Mesendoderm (in vitro differentiated cells): ENCODE measurements at regions not wholly inside any gene's neighbourhood (a gene's known extent, or its start where the extent isn't known, plus 50 kb on each side); places are given as distances from the start of the nearest gene placed in this dataset.
A peak's percentile ranks its signal among the peaks of the same experiment; 100 is the strongest.

Experiments
- DNase-seq: peaks from one replicate; pipeline ENCODE4 v3.0.0; 2013
- H2AK5ac ChIP-seq: 2 replicates; pipeline ENCODE4 v1.6.1; 2013; ENCODE audit warnings: low read length, inconsistent platforms
- H2BK120ac ChIP-seq: 2 replicates; pipeline ENCODE4 v1.6.1; 2013; ENCODE audit warnings: low read depth, mild to moderate bottlenecking, low read length, moderate library complexity, mixed read lengths
- H2BK15ac ChIP-seq: replicated peaks from 2 replicates; pipeline ENCODE4 v1.6.1; 2013; ENCODE audit warnings: low read depth, mild to moderate bottlenecking, moderate library complexity
- H2BK5ac ChIP-seq: 2 replicates; pipeline ENCODE4 v1.6.1; 2013; ENCODE audit warnings: low read length, inconsistent platforms
- H3K18ac ChIP-seq: 2 replicates; pipeline ENCODE4 v1.6.1; 2013; ENCODE audit warnings: mild to moderate bottlenecking, low read length, mixed read lengths
- H3K23ac ChIP-seq: one replicate; pipeline ENCODE4 v1.6.1; 2013; ENCODE audit warnings: low read length
- H3K27ac ChIP-seq: 2 replicates; pipeline ENCODE4 v1.5.1; 2013; ENCODE audit warnings: low read depth, mild to moderate bottlenecking, inconsistent platforms, low read length, moderate library complexity
- H3K27me3 ChIP-seq: 2 replicates; pipeline ENCODE4 v1.6.1; 2013; ENCODE audit warnings: low read length, control low read depth, mild to moderate bottlenecking, inconsistent platforms; ENCODE audit not compliant: insufficient read depth, poor library complexity
- H3K36me3 ChIP-seq: 2 replicates; pipeline ENCODE4 v1.6.1; 2013; ENCODE audit warnings: low read length, inconsistent platforms; ENCODE audit not compliant: control insufficient read depth, insufficient read depth
- H3K4ac ChIP-seq: one replicate; pipeline ENCODE4 v1.6.1; 2013; ENCODE audit warnings: low read depth, mild to moderate bottlenecking, low read length, moderate library complexity
- H3K4me1 ChIP-seq: 2 replicates; pipeline ENCODE4 v1.6.1; 2013; ENCODE audit warnings: low read depth, low read length, inconsistent platforms; ENCODE audit not compliant: control insufficient read depth
- H3K4me2 ChIP-seq: 2 replicates; pipeline ENCODE4 v1.6.1; 2013; ENCODE audit warnings: low read length
- H3K4me3 ChIP-seq: 2 replicates; pipeline ENCODE4 v1.5.1; 2013; ENCODE audit warnings: mild to moderate bottlenecking, low read length
- H3K56ac ChIP-seq: one replicate; pipeline ENCODE4 v1.6.1; 2013; ENCODE audit warnings: low read length
- H3K79me1 ChIP-seq: 2 replicates; pipeline ENCODE4 v1.6.1; 2013; ENCODE audit warnings: low read length, inconsistent platforms
- H3K79me2 ChIP-seq: 2 replicates; pipeline ENCODE4 v1.6.1; 2013; ENCODE audit warnings: mild to moderate bottlenecking, low read length; ENCODE audit not compliant: control insufficient read depth, insufficient read depth
- H3K9ac ChIP-seq: 2 replicates; pipeline ENCODE4 v1.6.1; 2013; ENCODE audit warnings: low read length, inconsistent platforms
- H4K5ac ChIP-seq: one replicate; pipeline ENCODE4 v1.6.1; 2013; ENCODE audit warnings: low read length
- H4K8ac ChIP-seq: one replicate; pipeline ENCODE4 v1.6.1; 2013; ENCODE audit warnings: low read depth, mild to moderate bottlenecking, control low read depth, low read length, moderate library complexity
- WGBS: extraction: QIAGEN DNeasy Blood & Tissue Kit; methylation state at CpG from one replicate; pipeline ENCODE4 v1.1.7; 2013; ENCODE audit warnings: low lambda C conversion rate, missing lambda C conversion rate; ENCODE audit not compliant: insufficient coverage; ENCODE audit errors: extremely low coverage; 5-methylcytosine and 5-hydroxymethylcytosine counted together

- no peaks in the 10 kb centered on the region for H3K36me3 ChIP-seq
- no peak overlapping the region for H3K23ac ChIP-seq
- WGBS: no CpG with 5 or more reads among the region's 4 CpGs
- H3K27ac ChIP-seq: no peak overlapping the region
- H3K27me3 ChIP-seq: no peaks in the 10 kb centered on the region
- no peak overlapping the region for H3K4me2 ChIP-seq
- H3K4me1 ChIP-seq: no peaks in the 10 kb centered on the region
- no peak overlapping the region for H3K18ac ChIP-seq
- H3K4me3 ChIP-seq: no peak overlapping the region
- H3K4ac ChIP-seq: no peak overlapping the region
- no peak overlapping the region for H2BK5ac ChIP-seq
- H4K8ac ChIP-seq: no peak overlapping the region
- no peak overlapping the region for H2BK120ac ChIP-seq
- H2AK5ac ChIP-seq: no peak overlapping the region
- H3K9ac ChIP-seq: no peak overlapping the region
- H4K5ac ChIP-seq: no peak overlapping the region
- DNase-seq: no peak
- no peak overlapping the region for H3K56ac ChIP-seq
- no peak overlapping the region for H2BK15ac ChIP-seq
- H3K79me1 ChIP-seq: no peaks in the 10 kb centered on the region
- no peaks in the 10 kb centered on the region for H3K79me2 ChIP-seq
Measured at GRCh38 chr13:85492283-85492682, 306.9 kb downstream of the SLITRK6 start.

GRCh38 chr13:85486663-85487062, 312.6 kb downstream of the SLITRK6 start:
- no peak overlapping the region for H3K23ac ChIP-seq
- H3K18ac ChIP-seq: no peak overlapping the region
- H2BK15ac ChIP-seq: no peak overlapping the region
- no peaks in the 10 kb centered on the region for H3K27me3 ChIP-seq
- no peak overlapping the region for H4K5ac ChIP-seq
- H3K79me1 ChIP-seq: no peaks in the 10 kb centered on the region
- no peak overlapping the region for H2BK5ac ChIP-seq
- no peaks in the 10 kb centered on the region for H3K36me3 ChIP-seq
- no peaks in the 10 kb centered on the region for H3K4me1 ChIP-seq
- no peak overlapping the region for H3K4me2 ChIP-seq
- no peak overlapping the region for H3K9ac ChIP-seq
- no peak overlapping the region for H2AK5ac ChIP-seq
- H3K4ac ChIP-seq: no peak overlapping the region
- H3K79me2 ChIP-seq: no peaks in the 10 kb centered on the region
- H4K8ac ChIP-seq: no peak overlapping the region
- no peak overlapping the region for H3K56ac ChIP-seq
- no peak overlapping the region for H3K4me3 ChIP-seq
- no peak overlapping the region for H2BK120ac ChIP-seq
- DNase-seq: peak; percentile 10
- no peak overlapping the region for H3K27ac ChIP-seq

- Histone ChIP-seq H3K9ac (no peak overlapping the region), H2BK120ac (no peak overlapping the region), H3K56ac (no peak overlapping the region), H3K4ac (no peak overlapping the region), H4K8ac (no peak overlapping the region), H3K27me3 (no peaks in the 10 kb centered on the region), H2BK15ac (no peak overlapping the region), H3K79me1 (no peaks in the 10 kb centered on the region), H3K4me2 (no peak overlapping the region), H3K36me3 (no peaks in the 10 kb centered on the region), H3K79me2 (no peaks in the 10 kb centered on the region), H3K18ac (no peak overlapping the region), H2BK5ac (no peak overlapping the region), H3K23ac (no peak overlapping the region), H3K4me3 (no peak overlapping the region), H3K4me1 (no peaks in the 10 kb centered on the region), H3K27ac (no peak overlapping the region), H2AK5ac (no peak overlapping the region), H4K5ac (no peak overlapping the region)
- DNase-seq: no peak
- WGBS: no CpG with 5 or more reads among the region's 2 CpGs
Measured at GRCh38 chr13:85473144-85473543, 326.1 kb downstream of the SLITRK6 start.

- Histone ChIP-seq H3K18ac (no peak overlapping the region), H2BK15ac (no peak overlapping the region)
- no CpG with 5 or more reads among the region's 1 CpG for WGBS
Measured at GRCh38 chr13:85469320-85469719, 329.9 kb downstream of the SLITRK6 start.

GRCh38 chr13:85462792-85463425, 336.3 kb downstream of the SLITRK6 start:
- DNase-seq: no peak
- no peak overlapping the region for H4K5ac ChIP-seq
- WGBS: no CpG with 5 or more reads among the region's 3 CpGs
- H3K4me1 ChIP-seq: no peaks in the 10 kb centered on the region
- H3K36me3 ChIP-seq: no peaks in the 10 kb centered on the region
- H2BK15ac ChIP-seq: no peak overlapping the region
- no peak overlapping the region for H3K27ac ChIP-seq
- no peaks in the 10 kb centered on the region for H3K27me3 ChIP-seq
- H3K4me3 ChIP-seq: no peak overlapping the region
- H3K4ac ChIP-seq: no peak overlapping the region
- no peak overlapping the region for H3K18ac ChIP-seq
- no peak overlapping the region for H2AK5ac ChIP-seq
- no peak overlapping the region for H3K56ac ChIP-seq
- H3K4me2 ChIP-seq: no peak overlapping the region
- no peak overlapping the region for H4K8ac ChIP-seq
- H3K9ac ChIP-seq: no peak overlapping the region
- no peak overlapping the region for H2BK5ac ChIP-seq
- H2BK120ac ChIP-seq: no peak overlapping the region
- H3K79me1 ChIP-seq: no peaks in the 10 kb centered on the region
- H3K79me2 ChIP-seq: no peaks in the 10 kb centered on the region
- H3K23ac ChIP-seq: no peak overlapping the region

More at GRCh38 chr13:85469320-85469719, 329.9 kb downstream of the SLITRK6 start:
- DNase-seq: no peak
- H3K4ac ChIP-seq: no peak overlapping the region
- H3K23ac ChIP-seq: no peak overlapping the region
- H3K4me1 ChIP-seq: no peaks in the 10 kb centered on the region
- no peak overlapping the region for H4K5ac ChIP-seq
- H3K79me2 ChIP-seq: no peaks in the 10 kb centered on the region
- no peak overlapping the region for H3K27ac ChIP-seq
- H3K9ac ChIP-seq: no peak overlapping the region
- H2BK120ac ChIP-seq: no peak overlapping the region
- H3K79me1 ChIP-seq: no peaks in the 10 kb centered on the region
- no peak overlapping the region for H2AK5ac ChIP-seq
- no peaks in the 10 kb centered on the region for H3K27me3 ChIP-seq
- H3K4me2 ChIP-seq: no peak overlapping the region
- no peak overlapping the region for H2BK5ac ChIP-seq
- H3K56ac ChIP-seq: no peak overlapping the region
- H3K36me3 ChIP-seq: no peaks in the 10 kb centered on the region
- H3K4me3 ChIP-seq: no peak overlapping the region
- H4K8ac ChIP-seq: no peak overlapping the region

- H3K4me1 ChIP-seq: no peaks in the 10 kb centered on the region
- no peak overlapping the region for H3K4me2 ChIP-seq
- no peak overlapping the region for H3K23ac ChIP-seq
- H3K4me3 ChIP-seq: no peak overlapping the region
- H3K27me3 ChIP-seq: no peaks in the 10 kb centered on the region
- no peak overlapping the region for H3K4ac ChIP-seq
- H3K79me1 ChIP-seq: no peaks in the 10 kb centered on the region
- no peak overlapping the region for H2AK5ac ChIP-seq
- H3K18ac ChIP-seq: no peak overlapping the region
- no peak overlapping the region for H4K5ac ChIP-seq
- H3K9ac ChIP-seq: no peak overlapping the region
- no peak overlapping the region for H2BK120ac ChIP-seq
- H3K56ac ChIP-seq: no peak overlapping the region
- no peak overlapping the region for H3K27ac ChIP-seq
- H3K79me2 ChIP-seq: no peaks in the 10 kb centered on the region
- H3K36me3 ChIP-seq: no peaks in the 10 kb centered on the region
- DNase-seq: no peak
- WGBS: no CpG with 5 or more reads among the region's 1 CpG
- H4K8ac ChIP-seq: no peak overlapping the region
- no peak overlapping the region for H2BK5ac ChIP-seq
- H2BK15ac ChIP-seq: no peak overlapping the region
Measured at GRCh38 chr13:85461621-85462020, 337.6 kb downstream of the SLITRK6 start.
